Ascending aorta (tissue), 2 donors: ENCODE measurements at regions not wholly inside any gene's neighbourhood (a gene's known extent, or its start where the extent isn't known, plus 50 kb on each side); places are given as distances from the start of the nearest gene placed in this dataset.

Experiments used
- DNase-seq, 2 donors: peaks; one replicate each; pipeline ENCODE4 v3.0.0-alpha.2; 2019; ENCODE audit warnings: low spot score in 2 of 2
- H3K27ac ChIP-seq, 2 donors: fragments of 200-600 bp; sonication (generic); one replicate each; pipeline ENCODE4 v1.5.1; 2016 to 2017; ENCODE audit warnings: mild to moderate bottlenecking in 1 of 2
- H3K27me3 ChIP-seq: fragments of 200-600 bp; sonication (generic); one replicate; pipeline ENCODE4 v1.5.1; 2017
- H3K36me3 ChIP-seq, 2 donors: fragments of 200-600 bp; sonication (generic); one replicate each; pipeline ENCODE4 v1.5.1; 2016
- H3K4me1 ChIP-seq, 2 donors: fragments of 200-600 bp; sonication (generic); one replicate each; pipeline ENCODE4 v1.5.1; 2016 to 2017; ENCODE audit warnings: mild to moderate bottlenecking in 1 of 2
- H3K4me3 ChIP-seq, 2 donors: fragments of 200-600 bp; sonication (generic); one replicate each; pipeline ENCODE4 v1.5.1; 2016 to 2017; ENCODE audit warnings: mild to moderate bottlenecking in 1 of 2
- H3K9me3 ChIP-seq, 2 donors: fragments of 200-600 bp; sonication (generic); one replicate each; pipeline ENCODE4 v1.5.1; 2016
- intact Hi-C: fragments of 100-400 bp; cut with DNase I; formaldehyde crosslinking; loops from one replicate; pipeline ENCODE4 v1.15.1; 2023
- TF ChIP-seq, protein P1 (sequence below), 3 experiments: fragments of 200-600 bp in 2 of 3; fragments of 450-650 bp in 1 of 3; sonication (generic) in 2 of 3; IDR thresholded peaks; one replicate each; pipeline ENCODE4 v1.5.1; 2016 to 2019; ENCODE audit warnings: antibody characterized with exemption in 3 of 3, mild to moderate bottlenecking in 1 of 3, moderate library complexity in 1 of 3

DNA sequence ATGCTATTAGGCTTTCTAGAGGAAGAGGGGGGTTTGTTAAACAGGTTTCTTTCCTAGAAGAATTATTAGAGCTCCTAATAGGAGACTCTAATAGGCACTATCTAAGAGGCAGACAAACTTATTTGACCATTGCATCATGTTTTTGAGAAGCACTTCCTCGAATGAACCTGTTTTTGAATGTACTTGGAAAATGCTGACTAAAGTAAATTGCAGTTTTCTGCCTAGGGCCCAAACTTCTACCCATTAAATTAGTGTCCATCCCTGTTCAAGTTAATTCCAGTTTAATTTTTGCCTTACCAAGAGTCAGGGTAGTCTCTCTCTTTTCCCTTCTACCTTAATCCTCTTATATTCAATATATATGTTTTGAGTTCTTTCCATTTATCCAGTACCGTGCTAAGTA, 1029.6 kb downstream of the TTLL7 start:
- Histone ChIP-seq H3K27me3 (no peaks in the 10 kb centered on the region), H3K4me3 (no peak overlapping the region), H3K27ac (no peak overlapping the region), H3K9me3 (no peaks in the 10 kb centered on the region), H3K36me3 (no peaks in the 10 kb centered on the region), H3K4me1 (no peaks in the 10 kb centered on the region)
- intact Hi-C loops, result no loop called here
- DNase-seq, result no peak
- TF ChIP-seq, protein P1, sequence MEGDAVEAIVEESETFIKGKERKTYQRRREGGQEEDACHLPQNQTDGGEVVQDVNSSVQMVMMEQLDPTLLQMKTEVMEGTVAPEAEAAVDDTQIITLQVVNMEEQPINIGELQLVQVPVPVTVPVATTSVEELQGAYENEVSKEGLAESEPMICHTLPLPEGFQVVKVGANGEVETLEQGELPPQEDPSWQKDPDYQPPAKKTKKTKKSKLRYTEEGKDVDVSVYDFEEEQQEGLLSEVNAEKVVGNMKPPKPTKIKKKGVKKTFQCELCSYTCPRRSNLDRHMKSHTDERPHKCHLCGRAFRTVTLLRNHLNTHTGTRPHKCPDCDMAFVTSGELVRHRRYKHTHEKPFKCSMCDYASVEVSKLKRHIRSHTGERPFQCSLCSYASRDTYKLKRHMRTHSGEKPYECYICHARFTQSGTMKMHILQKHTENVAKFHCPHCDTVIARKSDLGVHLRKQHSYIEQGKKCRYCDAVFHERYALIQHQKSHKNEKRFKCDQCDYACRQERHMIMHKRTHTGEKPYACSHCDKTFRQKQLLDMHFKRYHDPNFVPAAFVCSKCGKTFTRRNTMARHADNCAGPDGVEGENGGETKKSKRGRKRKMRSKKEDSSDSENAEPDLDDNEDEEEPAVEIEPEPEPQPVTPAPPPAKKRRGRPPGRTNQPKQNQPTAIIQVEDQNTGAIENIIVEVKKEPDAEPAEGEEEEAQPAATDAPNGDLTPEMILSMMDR (IDR thresholded peaks at IDR 0.05), result no peak

- intact Hi-C loops, result no loop called here
- no peak for DNase-seq
- H3K4me1 ChIP-seq, result no peaks in the 10 kb centered on the region
These were observed 1036.3 kb downstream of the TTLL7 start for GRCh38 chr1:82962658-82963057.

GRCh38 chr1:82950606-82951200, 1048.2 kb downstream of the TTLL7 start:
- TF ChIP-seq, protein P1 (IDR thresholded peaks at IDR 0.05), result no peak
- no peak for DNase-seq
- intact Hi-C loops, result no loop called here
- no peaks in the 10 kb centered on the region for H3K36me3 ChIP-seq
- H3K4me1 ChIP-seq, result no peaks in the 10 kb centered on the region
- H3K4me3 ChIP-seq, result no peak overlapping the region
- H3K9me3 ChIP-seq, result no peaks in the 10 kb centered on the region
- no peak overlapping the region for H3K27ac ChIP-seq
- H3K27me3 ChIP-seq, result no peaks in the 10 kb centered on the region

More at GRCh38 chr1:82962658-82963057, 1036.3 kb downstream of the TTLL7 start:
- TF ChIP-seq, protein P1 (IDR thresholded peaks at IDR 0.05), result no peak
- H3K36me3 ChIP-seq, result no peaks in the 10 kb centered on the region
- no peaks in the 10 kb centered on the region for H3K9me3 ChIP-seq
- H3K4me3 ChIP-seq, result no peak overlapping the region
- no peak overlapping the region for H3K27ac ChIP-seq
- H3K27me3 ChIP-seq, result no peaks in the 10 kb centered on the region

GRCh38 chr1:82948386-82948785, 1050.5 kb downstream of the TTLL7 start:
- TF ChIP-seq, protein P1 (IDR thresholded peaks at IDR 0.05), result no peak
- no peaks in the 10 kb centered on the region for H3K4me1 ChIP-seq
- H3K27ac ChIP-seq, result no peak overlapping the region
- no peaks in the 10 kb centered on the region for H3K9me3 ChIP-seq
- H3K27me3 ChIP-seq, result no peaks in the 10 kb centered on the region
- DNase-seq, result no peak
- H3K4me3 ChIP-seq, result no peak overlapping the region
- no peaks in the 10 kb centered on the region for H3K36me3 ChIP-seq
- intact Hi-C loops, result no loop called here

DNA sequence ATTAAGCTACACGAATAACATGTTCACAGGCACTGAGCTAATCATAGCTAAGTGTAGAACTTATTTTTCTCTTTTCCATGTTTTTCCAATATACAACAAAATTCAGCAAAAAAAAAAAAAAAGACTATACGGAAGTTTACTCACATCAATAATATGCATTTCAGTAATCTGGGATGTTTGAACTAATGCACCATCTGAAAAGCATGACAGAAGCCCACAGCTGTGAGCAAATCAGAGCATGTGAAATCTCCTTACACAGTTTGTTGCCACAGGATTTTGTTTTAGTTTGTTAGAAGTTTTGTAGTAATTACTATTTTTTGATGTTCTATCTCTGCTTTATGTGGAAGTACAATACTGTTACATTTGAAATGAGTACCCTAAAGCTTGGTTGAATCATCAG, 1051.7 kb downstream of the TTLL7 start:
- intact Hi-C loops, result no loop called here
- no peak overlapping the region for H3K4me3 ChIP-seq
- no peak overlapping the region for H3K27ac ChIP-seq
- no peaks in the 10 kb centered on the region for H3K4me1 ChIP-seq
- no peaks in the 10 kb centered on the region for H3K36me3 ChIP-seq
- no peak for DNase-seq
- TF ChIP-seq, protein P1 (IDR thresholded peaks at IDR 0.05), result no peak
- no peaks in the 10 kb centered on the region for H3K9me3 ChIP-seq
- H3K27me3 ChIP-seq, result no peaks in the 10 kb centered on the region

- Histone ChIP-seq H3K4me3 (no peak overlapping the region), H3K4me1 (no peaks in the 10 kb centered on the region), H3K27me3 (no peaks in the 10 kb centered on the region), H3K27ac (no peak overlapping the region), H3K36me3 (no peaks in the 10 kb centered on the region), H3K9me3 (no peaks in the 10 kb centered on the region)
- intact Hi-C loops, result no loop called here
- TF ChIP-seq, protein P1 (IDR thresholded peaks at IDR 0.05), result no peak
- DNase-seq, result no peak
These were observed 1052.8 kb downstream of the TTLL7 start for GRCh38 chr1:82946096-82946605.
